Upper lobe of right lung (tissue), 1 donor: ENCODE measurements at regions not wholly inside any gene's neighbourhood (a gene's known extent, or its start where the extent isn't known, plus 50 kb on each side); places are given as distances from the start of the nearest gene placed in this dataset.
"Not testable (repeated sequence)": the region's sequence is repeated elsewhere in the genome, so short reads cannot be mapped to it uniquely, and the experiment has no call there.

ENCODE experiments used
- ATAC-seq: fragments of 200-7000 bp; cut with Tn5 transposase; one replicate; pipeline ENCODE4 v1.9.1; 2020; ENCODE audit warnings: mild to moderate bottlenecking, moderate library complexity
- DNase-seq: peaks from one replicate; pipeline ENCODE4 v3.0.0-alpha.2; 2020
- H3K27ac ChIP-seq: fragments of 200-600 bp; one replicate; pipeline ENCODE4 v1.8.0; 2022
- H3K27me3 ChIP-seq: fragments of 200-600 bp; one replicate; pipeline ENCODE4 v1.8.0; 2022; ENCODE audit warnings: mild to moderate bottlenecking
- H3K36me3 ChIP-seq: fragments of 200-600 bp; one replicate; pipeline ENCODE4 v1.8.0; 2022
- H3K4me1 ChIP-seq: fragments of 200-600 bp; one replicate; pipeline ENCODE4 v1.8.0; 2022
- H3K4me3 ChIP-seq: fragments of 200-600 bp; one replicate; pipeline ENCODE4 v1.8.0; 2022; ENCODE audit warnings: mild to moderate bottlenecking
- H3K9me3 ChIP-seq: fragments of 200-600 bp; one replicate; pipeline ENCODE4 v1.8.0; 2022
- CTCF ChIP-seq: fragments of 200-600 bp; IDR thresholded peaks from one replicate; pipeline ENCODE4 v1.8.0; 2022; ENCODE audit warnings: antibody characterized with exemption
- intact Hi-C: fragments of 100-400 bp; cut with DNase I; formaldehyde crosslinking; loops from one replicate; pipeline ENCODE4 v1.11.0; 2022
- donor health status: DM: no; HTN: yes; CAD: no; lungs with severe emphysema.

GRCh38 chr2:224099861-224100643 lies 61.0 kb upstream of the SERPINE2 start:
- Histone ChIP-seq H3K27ac (no peak overlapping the region), H3K36me3 (no peaks in the 10 kb centered on the region), H3K4me1 (no peaks in the 10 kb centered on the region), H3K27me3 (peaks cover 4% of the 10 kb centered on the region), H3K4me3 (no peak overlapping the region), H3K9me3 (no peaks in the 10 kb centered on the region)
- DNase-seq (no peak), ATAC-seq (no peak)
- intact Hi-C loops: no loop called here
- TF ChIP-seq CTCF: no peak

DNA sequence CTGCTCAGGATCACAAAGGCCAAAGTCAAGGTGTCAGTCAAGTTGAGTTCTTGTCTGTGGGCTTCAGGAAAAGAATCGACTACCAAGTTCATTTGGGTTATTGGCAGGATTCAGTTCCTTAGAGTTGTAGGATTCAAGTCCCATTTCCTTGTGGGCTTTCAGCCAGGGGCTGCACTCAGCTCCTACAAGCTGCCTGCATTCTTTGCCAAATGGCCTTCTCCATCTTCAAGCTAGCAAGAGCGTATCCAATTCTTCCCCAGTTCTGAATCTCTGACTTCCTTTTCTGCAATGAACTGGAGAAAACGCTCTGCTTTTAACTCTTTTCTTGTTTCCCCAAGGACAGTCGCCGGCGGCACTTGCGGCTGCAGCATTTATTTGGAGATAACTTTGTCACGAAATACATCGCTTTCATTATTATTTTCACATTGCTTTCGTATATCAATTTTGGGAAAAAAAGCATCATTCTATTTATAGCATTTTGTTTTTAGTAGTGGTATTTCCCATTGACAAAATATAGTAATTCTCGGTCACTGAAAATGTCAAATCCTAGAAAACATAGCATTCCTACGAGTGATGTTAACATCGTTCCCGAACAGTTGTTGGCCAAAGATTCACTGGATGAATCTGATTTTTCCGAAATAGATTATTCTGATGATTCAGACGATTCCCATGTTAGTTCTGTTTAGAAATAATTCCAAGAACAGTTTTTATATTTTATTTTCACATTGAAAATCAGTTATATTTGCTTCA lies 59.6 kb upstream of the SERPINE2 start:
- intact Hi-C loops: no loop called here
- ATAC-seq (no peak), DNase-seq (no peak)
- no peak overlapping the region for H3K4me3 ChIP-seq
- no peaks in the 10 kb centered on the region for H3K4me1 ChIP-seq
- no peaks in the 10 kb centered on the region for H3K36me3 ChIP-seq
- H3K27ac ChIP-seq: no peak overlapping the region
- H3K27me3 ChIP-seq: peaks cover 4% of the 10 kb centered on the region
- no peaks in the 10 kb centered on the region for H3K9me3 ChIP-seq
- no peak for TF ChIP-seq CTCF

DNA sequence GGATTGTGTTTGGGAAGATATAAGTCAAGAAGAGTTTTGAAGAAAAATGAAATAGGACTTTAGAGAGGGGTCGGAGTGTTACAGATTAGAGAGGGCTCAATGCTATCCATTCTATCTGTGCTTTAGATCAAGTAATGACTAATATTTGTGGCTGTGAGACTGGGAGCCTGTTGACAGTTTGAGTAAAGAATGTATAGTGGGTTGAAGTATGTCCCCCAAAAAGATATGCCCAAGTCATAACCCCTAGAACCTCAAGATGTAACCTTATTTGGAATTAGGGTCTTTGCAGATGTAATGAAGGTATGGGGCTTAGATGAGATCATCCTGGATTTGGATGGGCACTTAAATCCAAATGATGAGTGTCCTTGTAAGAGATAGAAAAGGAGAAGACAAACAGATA lies 55.3 kb upstream of the SERPINE2 start:
- Histone ChIP-seq H3K27ac (no peak overlapping the region), H3K9me3 (no peaks in the 10 kb centered on the region), H3K36me3 (no peaks in the 10 kb centered on the region), H3K4me1 (no peaks in the 10 kb centered on the region), H3K27me3 (no peaks in the 10 kb centered on the region), H3K4me3 (no peak overlapping the region)
- TF ChIP-seq CTCF: no peak
- no peak for ATAC-seq
- no peak for DNase-seq
- intact Hi-C loops: no loop called here

DNA sequence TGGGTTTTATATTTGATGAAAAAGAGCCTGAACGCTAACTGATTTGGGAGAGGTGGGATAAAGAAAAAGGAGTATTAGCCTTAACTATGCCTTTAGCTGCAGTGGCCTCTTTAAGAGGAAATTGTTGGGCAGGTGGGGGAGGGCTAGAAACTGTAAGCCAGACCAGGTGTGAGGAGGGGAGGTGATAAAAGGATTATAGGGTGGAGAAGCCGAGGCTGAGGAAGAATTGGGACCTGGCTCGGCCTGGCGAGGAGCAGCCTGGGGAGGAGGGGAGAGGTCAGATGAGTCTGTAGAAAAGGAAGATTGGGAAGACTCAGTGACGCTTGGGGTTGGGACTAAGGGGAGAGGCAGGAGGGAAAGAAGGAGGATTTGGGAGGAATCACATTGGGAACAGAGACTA lies 52.6 kb upstream of the SERPINE2 start:
- H3K4me3 ChIP-seq, DNase-seq, H3K27ac ChIP-seq, H3K36me3 ChIP-seq, H3K4me1 ChIP-seq, H3K27me3 ChIP-seq, H3K9me3 ChIP-seq, ATAC-seq, intact Hi-C loops: not testable (repeated sequence)

DNA sequence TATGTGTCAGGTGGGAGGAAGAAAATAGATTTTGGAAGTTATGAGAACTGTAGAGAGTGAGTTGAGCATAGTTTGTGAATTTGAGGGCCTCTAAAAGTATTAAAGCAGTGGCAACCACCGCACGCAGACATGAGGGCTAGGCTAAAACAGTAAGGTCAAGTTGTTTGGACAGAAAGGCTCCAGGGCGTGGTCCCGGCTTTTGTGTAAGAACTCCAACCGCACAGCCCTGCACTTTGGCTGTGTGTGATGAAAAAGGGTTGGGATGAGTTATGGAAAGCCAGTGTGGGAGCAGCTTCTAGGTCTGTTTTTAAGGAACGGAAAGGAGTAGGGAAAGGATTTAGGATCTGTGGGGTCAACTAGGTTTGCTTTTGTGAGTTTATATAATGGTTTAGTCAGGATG lies 50.5 kb upstream of the SERPINE2 start:
- H3K4me1 ChIP-seq, intact Hi-C loops, ATAC-seq, DNase-seq, H3K36me3 ChIP-seq, H3K9me3 ChIP-seq, H3K27me3 ChIP-seq, H3K4me3 ChIP-seq, H3K27ac ChIP-seq: not testable (repeated sequence)
